NCI-H526 (cell line): ENCODE measurements at regions not wholly inside any gene's neighbourhood (a gene's known extent, or its start where the extent isn't known, plus 50 kb on each side); places are given as distances from the start of the nearest gene placed in this dataset.

ENCODE experiments used
- DNase-seq, 2 experiments: peaks; one replicate each; lab custom pipeline; 2025; lab: John Stamatoyannopoulos, UW

DNA sequence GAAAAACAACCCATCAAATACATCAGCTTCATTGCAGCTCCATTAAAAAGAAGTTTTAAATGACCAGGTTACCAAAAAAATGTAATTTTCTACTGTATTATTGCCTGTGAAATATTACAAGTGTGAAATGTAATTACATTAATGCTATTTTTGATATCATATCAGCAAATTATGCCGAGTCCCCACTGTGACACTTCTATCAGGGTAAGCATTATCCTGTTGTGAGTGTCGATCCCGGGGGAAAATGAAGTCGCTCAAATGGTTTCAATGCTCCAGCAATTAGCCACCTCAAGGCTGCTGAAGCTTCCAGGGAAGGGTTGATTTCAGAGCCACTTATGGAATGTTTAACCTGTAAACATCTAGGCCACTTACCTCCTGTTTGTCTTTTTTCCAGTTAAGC is 70.4 kb downstream of the RCN1 start:
- DNase-seq: no peak

- DNase-seq: no peak
These were observed 71.5 kb downstream of the RCN1 start for GRCh38 chr11:32162351-32162750.

GRCh38 chr11:32162906-32163305 is 72.0 kb downstream of the RCN1 start:
- DNase-seq: no peak

- DNase-seq: no peak
These were observed 72.7 kb downstream of the RCN1 start for GRCh38 chr11:32163557-32163956.

DNA sequence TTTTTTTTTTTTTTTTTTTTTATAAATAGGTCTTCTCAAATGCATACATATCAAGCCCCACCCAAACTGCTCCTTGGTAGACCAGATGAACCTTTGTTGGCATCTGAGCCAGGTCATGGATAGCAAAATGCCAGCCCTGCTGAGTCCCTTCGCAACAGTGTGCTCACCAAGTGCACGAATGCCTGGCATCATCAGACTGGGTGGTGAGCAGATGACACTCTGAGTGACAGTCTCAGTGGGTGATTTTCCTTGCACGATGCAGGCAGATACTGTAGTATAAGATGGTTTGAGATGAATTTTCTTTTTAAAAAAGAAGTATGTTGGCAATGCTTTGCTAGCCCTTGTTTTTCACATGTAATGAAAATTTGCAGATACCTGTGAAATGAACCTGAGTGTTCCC is 74.0 kb downstream of the RCN1 start:
- DNase-seq: no peak

DNA sequence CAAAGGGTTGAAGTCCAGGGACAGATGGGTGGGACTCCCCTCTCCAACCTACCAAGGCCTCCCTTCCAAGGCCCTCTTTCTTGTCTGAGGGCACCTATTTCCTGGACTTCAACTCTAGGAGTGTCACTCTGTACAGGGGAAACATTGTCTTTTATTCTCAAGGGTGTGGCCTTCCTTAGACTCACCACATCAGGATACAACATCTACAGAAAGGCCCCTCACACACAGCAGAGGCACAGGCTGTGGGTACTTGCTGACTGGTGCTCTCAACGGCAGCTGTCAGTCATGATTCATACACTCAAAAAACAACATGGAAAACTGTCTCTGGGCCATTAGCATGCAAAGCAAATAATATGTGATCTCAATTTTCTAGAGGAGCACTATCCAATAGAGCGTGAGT is 78.0 kb downstream of the RCN1 start:
- DNase-seq: no peak

DNA sequence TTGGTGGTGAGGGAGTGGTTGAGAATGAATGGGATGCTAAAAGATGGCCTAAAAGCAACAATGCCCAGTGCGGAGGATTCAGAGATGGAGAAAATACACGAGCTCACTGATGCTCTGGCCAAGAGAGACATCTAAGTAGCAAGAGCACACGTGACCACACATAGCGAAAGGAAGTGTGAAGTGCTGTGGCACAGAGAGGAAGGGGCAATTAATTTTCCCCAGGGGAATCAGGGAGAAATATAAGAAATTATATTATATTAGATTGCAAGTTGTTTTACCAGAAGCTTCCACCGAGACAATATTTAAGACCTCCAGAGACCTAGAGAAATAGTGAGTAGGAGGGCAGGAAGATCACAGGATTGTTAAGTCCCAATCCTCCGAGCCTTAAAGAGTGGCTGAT is 80.6 kb downstream of the RCN1 start:
- no peak for DNase-seq

- no peak for DNase-seq
These were observed 81.4 kb downstream of the RCN1 start for GRCh38 chr11:32172041-32172847.

DNA sequence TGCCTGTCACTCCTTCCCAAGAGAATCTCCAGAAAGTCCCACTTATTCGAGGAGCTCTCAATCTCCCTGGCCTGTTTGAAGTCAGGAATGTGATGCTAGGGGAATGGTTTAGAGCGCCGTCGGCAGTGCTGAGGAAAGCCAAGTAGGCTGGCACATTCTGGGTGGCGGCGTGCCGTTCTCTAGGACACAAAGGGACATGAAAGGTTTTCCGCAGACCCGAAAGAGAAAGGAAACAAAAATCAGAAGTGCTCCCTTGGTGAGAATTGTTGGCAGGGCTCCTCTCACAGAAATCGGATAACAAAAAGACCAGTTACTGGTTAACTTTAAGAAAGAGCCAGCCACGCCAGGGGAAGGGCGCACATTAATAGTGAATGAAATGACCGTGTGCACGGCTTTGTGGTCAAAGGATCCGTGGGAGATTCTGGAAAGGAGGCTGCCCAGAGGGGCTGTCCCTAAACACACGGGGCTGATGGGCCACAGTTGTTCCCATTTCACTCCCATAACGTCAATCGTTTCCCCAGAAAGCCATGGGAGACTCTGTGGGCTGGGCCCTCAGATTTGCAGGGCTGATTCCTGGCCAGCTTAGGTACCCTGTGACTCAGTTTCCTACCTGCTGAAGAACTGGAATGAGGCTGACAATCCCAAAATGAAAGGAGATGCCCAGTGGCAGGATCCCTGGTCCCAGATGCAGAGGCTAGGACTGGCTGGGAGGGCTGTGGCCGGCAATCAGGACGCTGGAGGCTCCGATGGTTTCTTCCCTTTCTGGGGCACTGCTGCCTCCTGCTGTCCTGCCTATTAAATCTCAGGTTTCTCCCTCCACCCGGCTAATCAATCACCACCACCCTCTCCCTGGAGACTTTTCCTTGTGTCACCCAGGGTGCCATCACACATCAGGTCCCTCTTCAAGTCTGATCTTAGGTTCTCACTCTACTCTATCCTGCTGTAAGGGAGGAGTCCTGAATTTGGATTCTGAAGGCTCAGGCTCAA is 82.3 kb downstream of the RCN1 start:
- DNase-seq: peak; percentile 60 to 85

GRCh38 chr11:32173977-32174376 is 83.1 kb downstream of the RCN1 start:
- no peak for DNase-seq

GRCh38 chr11:32176223-32176934 is 85.5 kb downstream of the RCN1 start:
- peak; percentile 80 to 92 for DNase-seq

DNA sequence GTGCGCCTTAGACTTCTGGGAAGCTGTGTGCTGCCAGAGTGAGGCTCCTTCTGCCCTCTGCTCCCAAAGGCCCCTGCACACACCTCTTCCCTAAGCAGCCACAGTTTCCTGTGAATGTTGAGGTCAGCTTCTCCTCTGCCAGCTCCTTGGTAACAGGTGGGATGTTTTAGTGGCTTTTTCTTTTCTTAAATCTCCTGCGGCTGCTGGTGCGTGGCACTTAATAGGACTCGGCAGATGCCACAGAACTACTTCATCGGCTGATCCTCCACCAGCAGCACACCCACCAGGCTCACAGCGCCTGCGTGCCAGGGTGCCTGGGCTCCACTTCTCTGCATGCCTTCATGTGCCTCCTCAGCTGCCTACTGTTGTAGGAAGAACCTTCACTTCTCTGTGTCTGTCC is 87.8 kb downstream of the RCN1 start:
- DNase-seq: no peak

DNA sequence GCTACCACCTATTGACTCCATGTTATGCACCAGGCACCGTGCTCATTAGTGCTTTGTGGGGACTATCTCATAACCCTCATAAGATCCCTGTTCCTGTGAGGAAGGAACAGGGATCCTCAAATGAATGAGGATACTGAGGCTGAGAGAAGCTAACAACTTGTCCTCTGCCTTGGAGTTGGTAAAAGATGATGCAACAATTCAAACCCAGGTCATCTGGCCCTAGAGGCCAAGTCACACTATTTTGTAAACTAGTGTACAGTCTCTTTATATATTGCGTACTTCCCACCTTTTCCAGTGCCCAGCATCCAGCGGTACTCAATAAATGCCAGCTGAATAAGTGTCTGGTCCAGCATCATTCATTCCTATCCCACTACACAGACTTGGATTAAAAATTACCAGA is 92.6 kb downstream of the RCN1 start:
- DNase-seq: no peak

DNA sequence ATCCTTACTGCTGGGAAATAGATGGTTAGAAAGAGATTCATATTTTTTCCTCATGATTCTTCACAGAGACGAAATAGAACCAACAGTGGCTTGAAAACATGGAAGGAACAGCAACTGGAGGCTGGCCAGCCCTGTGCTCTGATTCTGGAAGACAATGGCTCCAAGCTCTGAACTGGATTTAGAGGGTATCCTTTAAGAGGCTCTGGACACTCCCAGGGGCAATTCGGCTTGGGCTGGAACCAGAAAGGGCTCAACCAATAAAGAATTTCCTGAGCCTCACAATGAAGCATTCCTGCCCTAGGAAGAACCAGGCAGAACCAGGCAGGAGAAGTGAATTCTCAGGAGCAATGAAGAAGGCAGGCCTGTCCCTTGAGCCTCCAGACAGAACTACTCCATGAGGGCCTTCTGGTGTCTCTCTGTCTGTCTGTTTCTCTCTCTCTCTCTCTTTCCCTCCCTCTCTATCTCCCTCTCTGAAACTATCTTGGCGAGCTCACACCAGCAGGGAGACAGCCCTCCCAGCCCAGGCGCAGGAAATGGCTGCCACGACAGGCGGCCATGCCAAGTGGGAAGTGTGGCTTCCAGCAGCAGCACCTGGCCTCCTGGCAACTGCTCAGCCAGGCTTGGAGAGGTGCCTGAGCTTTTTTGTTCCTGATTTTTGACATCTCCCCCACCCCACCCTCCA is 93.3 kb downstream of the RCN1 start:
- DNase-seq: no peak

GRCh38 chr11:32184723-32185376 is 94.0 kb downstream of the RCN1 start:
- DNase-seq: no peak

- no peak for DNase-seq
These were observed 95.2 kb downstream of the RCN1 start for GRCh38 chr11:32186118-32186517.

- DNase-seq: no peak
These were observed 96.2 kb downstream of the RCN1 start for GRCh38 chr11:32187111-32187510.

DNA sequence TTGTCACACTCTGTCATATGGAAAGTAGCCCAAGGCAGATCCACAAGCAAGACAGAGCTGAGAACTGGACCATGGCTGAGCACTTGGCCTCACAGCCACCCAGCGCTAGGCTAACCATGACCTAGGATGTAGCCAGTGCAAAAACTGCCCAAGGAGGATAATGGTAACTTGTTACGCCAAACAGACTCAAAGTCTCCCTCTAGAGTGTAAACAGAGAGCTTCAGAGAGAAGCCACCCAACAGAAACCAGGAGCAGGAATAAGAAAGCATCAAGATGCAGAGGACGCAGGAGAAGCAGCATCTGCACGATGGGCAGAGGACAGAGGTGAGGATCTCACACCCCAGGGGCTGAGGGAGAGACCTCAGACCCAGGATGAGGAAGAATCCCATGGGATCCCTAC is 97.9 kb downstream of the RCN1 start:
- DNase-seq: no peak

DNA sequence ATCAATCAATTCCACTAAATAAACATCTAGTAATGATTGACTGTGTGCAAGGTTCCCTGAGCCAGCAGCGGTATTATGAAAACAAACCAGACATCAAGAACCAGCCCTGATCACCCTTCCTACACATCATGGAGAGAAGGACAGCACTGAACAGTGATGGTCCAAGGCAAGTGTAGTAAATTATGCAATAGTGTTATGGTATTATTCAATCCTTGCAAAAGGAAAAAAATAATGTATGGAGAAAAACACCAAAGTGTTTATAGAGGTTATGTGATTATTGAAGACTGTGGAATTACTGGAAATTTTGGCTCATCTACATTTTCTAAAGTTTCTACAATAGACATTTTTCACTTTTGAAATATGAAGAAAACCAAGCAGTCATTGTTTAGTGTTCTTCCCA is 105.3 kb downstream of the RCN1 start:
- DNase-seq: no peak

GRCh38 chr11:32198053-32198452 is 107.2 kb downstream of the RCN1 start:
- DNase-seq: no peak

GRCh38 chr11:32200136-32200847 is 109.4 kb downstream of the RCN1 start:
- DNase-seq: no peak
